Type B pancreatic cell (in vitro differentiated cells): ENCODE measurements at regions not wholly inside any gene's neighbourhood (a gene's known extent, or its start where the extent isn't known, plus 50 kb on each side); places are given as distances from the start of the nearest gene placed in this dataset.
A peak's percentile ranks its signal among the peaks of the same experiment; 100 is the strongest.
"Not testable (repeated sequence)": the region's sequence is repeated elsewhere in the genome, so short reads cannot be mapped to it uniquely, and the experiment has no call there.

ENCODE experiments used
- DNase-seq: peaks from one replicate; pipeline ENCODE4 v3.0.0; 2021; ENCODE audit warnings: mixed read lengths; ENCODE audit not compliant: unreplicated experiment; ENCODE audit errors: extremely low spot score
- H3K27ac Mint-ChIP-seq: 2 replicates; pipeline ENCODE4 v1.8.0; 2021; ENCODE audit warnings: mild to moderate bottlenecking, mixed read lengths
- H3K27me3 Mint-ChIP-seq: 2 replicates; pipeline ENCODE4 v1.8.0; 2021; ENCODE audit warnings: mixed read lengths
- H3K36me3 Mint-ChIP-seq: 2 replicates; pipeline ENCODE4 v1.8.0; 2021; ENCODE audit warnings: mixed read lengths
- H3K4me1 Mint-ChIP-seq: one replicate; pipeline ENCODE4 v1.8.0; 2021; ENCODE audit warnings: mixed read lengths; ENCODE audit not compliant: unreplicated experiment
- H3K4me3 Mint-ChIP-seq: 2 replicates; pipeline ENCODE4 v1.8.0; 2021; ENCODE audit warnings: mild to moderate bottlenecking, mixed read lengths
- H3K9me3 Mint-ChIP-seq: 2 replicates; pipeline ENCODE4 v1.8.0; 2021; ENCODE audit warnings: mixed read lengths
- TF ChIP-seq, protein P1 (sequence below): fragments of 200-600 bp; sonication (generic); conservative IDR thresholded peaks from 2 replicates; pipeline ENCODE4 v1.5.0; 2021; ENCODE audit warnings: antibody characterized with exemption, mild to moderate bottlenecking

DNA sequence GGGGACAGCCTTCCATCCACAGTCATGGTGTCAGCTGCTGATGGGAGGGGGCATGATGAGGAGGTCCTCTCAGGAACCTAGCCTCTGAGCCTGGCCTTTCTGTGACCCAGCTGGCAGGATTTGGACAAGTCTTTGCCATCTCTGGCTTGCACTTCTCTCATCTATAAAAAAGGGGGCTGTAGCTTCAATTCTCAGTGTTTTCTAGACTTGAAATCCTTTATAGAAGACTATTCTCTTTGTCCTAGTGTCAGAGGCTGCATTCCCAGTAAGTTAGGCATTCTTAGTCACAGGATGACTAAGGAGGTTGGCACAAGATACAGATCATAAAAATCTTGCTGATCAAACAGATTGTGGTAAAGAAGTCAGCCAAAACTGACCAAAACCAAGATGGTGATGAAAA is 958.5 kb downstream of the CNTNAP5 start:
- Mint-ChIP-seq H3K4me1 (peaks cover 18% of the 10 kb centered on the region), H3K27me3 (no peaks in the 10 kb centered on the region), H3K4me3 (no peak overlapping the region), H3K9me3 (peaks cover 4% of the 10 kb centered on the region), H3K36me3 (no peaks in the 10 kb centered on the region), H3K27ac (no peak overlapping the region)
- no peak for DNase-seq
- TF ChIP-seq, protein P1, sequence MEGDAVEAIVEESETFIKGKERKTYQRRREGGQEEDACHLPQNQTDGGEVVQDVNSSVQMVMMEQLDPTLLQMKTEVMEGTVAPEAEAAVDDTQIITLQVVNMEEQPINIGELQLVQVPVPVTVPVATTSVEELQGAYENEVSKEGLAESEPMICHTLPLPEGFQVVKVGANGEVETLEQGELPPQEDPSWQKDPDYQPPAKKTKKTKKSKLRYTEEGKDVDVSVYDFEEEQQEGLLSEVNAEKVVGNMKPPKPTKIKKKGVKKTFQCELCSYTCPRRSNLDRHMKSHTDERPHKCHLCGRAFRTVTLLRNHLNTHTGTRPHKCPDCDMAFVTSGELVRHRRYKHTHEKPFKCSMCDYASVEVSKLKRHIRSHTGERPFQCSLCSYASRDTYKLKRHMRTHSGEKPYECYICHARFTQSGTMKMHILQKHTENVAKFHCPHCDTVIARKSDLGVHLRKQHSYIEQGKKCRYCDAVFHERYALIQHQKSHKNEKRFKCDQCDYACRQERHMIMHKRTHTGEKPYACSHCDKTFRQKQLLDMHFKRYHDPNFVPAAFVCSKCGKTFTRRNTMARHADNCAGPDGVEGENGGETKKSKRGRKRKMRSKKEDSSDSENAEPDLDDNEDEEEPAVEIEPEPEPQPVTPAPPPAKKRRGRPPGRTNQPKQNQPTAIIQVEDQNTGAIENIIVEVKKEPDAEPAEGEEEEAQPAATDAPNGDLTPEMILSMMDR: no peak

DNA sequence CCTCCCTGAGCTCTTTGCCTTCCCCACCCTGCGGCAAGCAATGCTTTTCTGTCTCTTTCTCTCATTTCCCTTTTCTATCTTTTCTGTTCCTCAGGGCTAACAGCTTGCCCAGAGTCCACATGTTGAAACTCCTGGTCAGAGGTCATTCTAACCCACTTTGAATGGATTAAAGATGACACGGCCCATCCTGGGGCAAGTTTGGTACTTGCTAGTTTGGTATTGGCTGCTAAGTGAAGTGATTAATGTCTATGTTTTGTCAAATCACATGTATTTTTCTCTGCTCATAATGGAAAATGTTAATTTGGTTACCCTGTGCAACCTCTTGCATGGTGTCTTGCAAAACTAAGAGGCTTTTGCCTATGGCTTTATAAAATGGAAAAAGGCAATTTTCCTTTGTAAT is 960.2 kb downstream of the CNTNAP5 start:
- H3K4me1 Mint-ChIP-seq: peaks cover 18% of the 10 kb centered on the region
- no peaks in the 10 kb centered on the region for H3K36me3 Mint-ChIP-seq
- TF ChIP-seq, protein P1: no peak
- peaks cover 4% of the 10 kb centered on the region for H3K9me3 Mint-ChIP-seq
- peak overlapping the region; percentile 3 for H3K27ac Mint-ChIP-seq
- H3K4me3 Mint-ChIP-seq: no peak overlapping the region
- no peaks in the 10 kb centered on the region for H3K27me3 Mint-ChIP-seq
- no peak for DNase-seq

- H3K9me3 Mint-ChIP-seq: peaks cover 4% of the 10 kb centered on the region
- H3K27me3 Mint-ChIP-seq: no peaks in the 10 kb centered on the region
- no peaks in the 10 kb centered on the region for H3K36me3 Mint-ChIP-seq
- H3K4me1 Mint-ChIP-seq: peaks cover 18% of the 10 kb centered on the region
- TF ChIP-seq, protein P1: no peak
- no peak overlapping the region for H3K27ac Mint-ChIP-seq
- H3K4me3 Mint-ChIP-seq: no peak overlapping the region
- DNase-seq: no peak
These were observed 961.0 kb downstream of the CNTNAP5 start for GRCh38 chr2:124986136-124986535.

DNA sequence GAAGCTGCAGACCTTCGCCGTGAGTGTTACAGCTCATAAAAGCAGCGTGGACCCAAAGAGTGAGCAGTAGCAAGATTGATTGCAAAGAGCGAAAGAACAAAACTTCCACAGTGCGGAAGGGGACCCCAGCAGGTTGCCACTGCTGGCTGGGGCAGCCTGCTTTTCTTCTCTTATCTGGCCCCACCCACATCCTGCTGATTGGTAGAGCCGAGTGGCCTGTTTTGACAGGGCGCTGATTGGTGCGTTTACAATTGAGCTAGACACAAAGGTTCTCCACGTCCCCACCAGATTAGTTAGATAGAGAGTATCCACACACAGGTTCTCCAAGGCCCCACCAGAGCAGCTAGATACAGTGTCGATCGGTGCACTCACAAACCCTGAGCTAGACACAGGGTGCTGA is 961.8 kb downstream of the CNTNAP5 start:
- not testable (repeated sequence) for H3K9me3 Mint-ChIP-seq, DNase-seq, H3K27me3 Mint-ChIP-seq, H3K4me3 Mint-ChIP-seq, H3K27ac Mint-ChIP-seq, H3K36me3 Mint-ChIP-seq
- H3K4me1 Mint-ChIP-seq: peaks cover 18% of the 10 kb centered on the region

DNA sequence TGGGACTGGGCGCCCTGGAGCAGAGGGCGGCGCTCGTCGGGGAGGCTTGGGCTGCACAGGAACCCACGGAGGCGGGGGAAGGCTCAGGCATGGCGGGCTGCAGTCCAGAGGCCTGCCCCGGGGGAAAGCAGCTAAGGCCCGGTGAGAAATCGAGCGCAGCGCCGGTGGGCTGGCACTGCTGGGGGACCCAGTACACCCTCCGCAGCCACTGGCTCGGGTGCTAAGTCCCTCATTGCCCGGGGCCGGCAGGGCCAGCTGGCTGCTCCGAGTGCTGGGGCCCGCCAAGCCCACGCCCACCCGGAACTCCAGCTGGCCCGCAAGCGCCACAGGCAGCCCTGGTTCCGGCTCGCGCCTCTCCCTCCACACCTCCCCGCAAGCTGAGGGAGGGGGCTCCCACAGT is 962.3 kb downstream of the CNTNAP5 start:
- H3K27me3 Mint-ChIP-seq, DNase-seq, H3K27ac Mint-ChIP-seq, H3K36me3 Mint-ChIP-seq, H3K4me3 Mint-ChIP-seq, H3K9me3 Mint-ChIP-seq: not testable (repeated sequence)
- H3K4me1 Mint-ChIP-seq: peaks cover 18% of the 10 kb centered on the region

GRCh38 chr2:124988111-124988510 is 963.0 kb downstream of the CNTNAP5 start:
- no peak for DNase-seq
- Mint-ChIP-seq H3K4me3 (no peak overlapping the region), H3K9me3 (peaks cover 4% of the 10 kb centered on the region), H3K27me3 (no peaks in the 10 kb centered on the region), H3K27ac (no peak overlapping the region), H3K36me3 (no peaks in the 10 kb centered on the region), H3K4me1 (peaks cover 18% of the 10 kb centered on the region)
- TF ChIP-seq, protein P1: no peak

- no peak for DNase-seq
- no peaks in the 10 kb centered on the region for H3K27me3 Mint-ChIP-seq
- TF ChIP-seq, protein P1: no peak
- peaks cover 18% of the 10 kb centered on the region for H3K4me1 Mint-ChIP-seq
- H3K27ac Mint-ChIP-seq: no peak overlapping the region
- H3K9me3 Mint-ChIP-seq: peaks cover 4% of the 10 kb centered on the region
- H3K36me3 Mint-ChIP-seq: no peaks in the 10 kb centered on the region
- no peak overlapping the region for H3K4me3 Mint-ChIP-seq
These were observed 963.7 kb downstream of the CNTNAP5 start for GRCh38 chr2:124988794-124989193.
